ENCODE measurements at regions not wholly inside any gene's neighbourhood (a gene's known extent, or its start where the extent isn't known, plus 50 kb on each side); places are given as distances from the start of the nearest gene placed in this dataset.
A peak's percentile ranks its signal among the peaks of the same experiment; 100 is the strongest.

- CTCF ChIA-PET = no interaction called here
- Histone ChIP-seq H3K4me3 (ENCODE audit: low read depth, low read length) (no peak overlapping the region), H3K27ac (ENCODE audit: low read depth, low read length) (no peak overlapping the region), H3K9me3 (ENCODE audit: control insufficient read depth, insufficient read depth, low read length) (no peaks in the 10 kb centered on the region), H3K27me3 (ENCODE audit: control insufficient read depth, insufficient read depth, low read length) (no peaks in the 10 kb centered on the region)
- no peak for DNase-seq (ENCODE audit: low read depth, low spot score)
- TF ChIP-seq, protein P1, sequence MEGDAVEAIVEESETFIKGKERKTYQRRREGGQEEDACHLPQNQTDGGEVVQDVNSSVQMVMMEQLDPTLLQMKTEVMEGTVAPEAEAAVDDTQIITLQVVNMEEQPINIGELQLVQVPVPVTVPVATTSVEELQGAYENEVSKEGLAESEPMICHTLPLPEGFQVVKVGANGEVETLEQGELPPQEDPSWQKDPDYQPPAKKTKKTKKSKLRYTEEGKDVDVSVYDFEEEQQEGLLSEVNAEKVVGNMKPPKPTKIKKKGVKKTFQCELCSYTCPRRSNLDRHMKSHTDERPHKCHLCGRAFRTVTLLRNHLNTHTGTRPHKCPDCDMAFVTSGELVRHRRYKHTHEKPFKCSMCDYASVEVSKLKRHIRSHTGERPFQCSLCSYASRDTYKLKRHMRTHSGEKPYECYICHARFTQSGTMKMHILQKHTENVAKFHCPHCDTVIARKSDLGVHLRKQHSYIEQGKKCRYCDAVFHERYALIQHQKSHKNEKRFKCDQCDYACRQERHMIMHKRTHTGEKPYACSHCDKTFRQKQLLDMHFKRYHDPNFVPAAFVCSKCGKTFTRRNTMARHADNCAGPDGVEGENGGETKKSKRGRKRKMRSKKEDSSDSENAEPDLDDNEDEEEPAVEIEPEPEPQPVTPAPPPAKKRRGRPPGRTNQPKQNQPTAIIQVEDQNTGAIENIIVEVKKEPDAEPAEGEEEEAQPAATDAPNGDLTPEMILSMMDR (IDR thresholded peaks at IDR 0.05; ENCODE audit: low read depth, low read length) = no peak
- POLR2A ChIA-PET = no interaction called here
Observed at GRCh38 chr11:37109286-37109585, 511.2 kb upstream of the RAG2 start.

GRCh38 chr11:37108436-37109285, 510.6 kb upstream of the RAG2 start:
- Histone ChIP-seq H3K4me3 (ENCODE audit: low read depth, low read length) (no peak overlapping the region), H3K27me3 (ENCODE audit: control insufficient read depth, insufficient read depth, low read length) (no peaks in the 10 kb centered on the region), H3K27ac (ENCODE audit: low read depth, low read length) (no peak overlapping the region), H3K9me3 (ENCODE audit: control insufficient read depth, insufficient read depth, low read length) (no peaks in the 10 kb centered on the region)
- ChIA-PET POLR2A (no interaction called here), CTCF (no interaction called here)
- TF ChIP-seq, protein P1 (IDR thresholded peaks at IDR 0.05; ENCODE audit: low read depth, low read length) = no peak
- no peak for DNase-seq (ENCODE audit: low read depth, low spot score)

GRCh38 chr11:37107831-37108230, 509.8 kb upstream of the RAG2 start:
- DNase-seq (ENCODE audit: low read depth, low spot score) = no peak
- ChIA-PET POLR2A (no interaction called here), CTCF (no interaction called here)
- H3K9me3 ChIP-seq (ENCODE audit: control insufficient read depth, insufficient read depth, low read length) = no peaks in the 10 kb centered on the region
- no peak overlapping the region for H3K27ac ChIP-seq (ENCODE audit: low read depth, low read length)
- no peak overlapping the region for H3K4me3 ChIP-seq (ENCODE audit: low read depth, low read length)
- H3K27me3 ChIP-seq (ENCODE audit: control insufficient read depth, insufficient read depth, low read length) = no peaks in the 10 kb centered on the region
- TF ChIP-seq, protein P1 (IDR thresholded peaks at IDR 0.05; ENCODE audit: low read depth, low read length) = no peak

DNA sequence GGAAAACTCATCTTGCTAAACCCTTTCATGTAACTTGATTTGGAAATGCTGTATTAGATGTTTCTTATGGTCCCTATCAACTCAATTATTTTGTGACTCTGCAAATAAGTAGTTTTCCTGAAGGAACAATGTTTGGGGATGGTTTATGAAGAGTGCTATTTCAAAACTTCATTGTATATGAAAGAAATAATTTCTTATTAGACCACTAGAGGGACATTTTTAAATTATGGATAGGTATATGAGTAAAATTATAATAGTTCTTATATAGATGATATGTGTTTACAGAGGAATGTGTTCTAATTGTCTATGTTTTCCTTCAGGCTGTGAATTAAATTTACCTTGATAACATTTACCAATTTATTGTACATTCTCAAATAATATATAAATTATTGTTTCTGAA, 509.4 kb upstream of the RAG2 start:
- TF ChIP-seq, protein P1 (IDR thresholded peaks at IDR 0.05; ENCODE audit: low read depth, low read length) = 0 out of 2 replicates have a peak, but pooled peaks have one; percentile 15
- ChIA-PET CTCF (no interaction called here), POLR2A (no interaction called here)

GRCh38 chr11:37105427-37105826, 507.4 kb upstream of the RAG2 start:
- TF ChIP-seq, protein P1 (IDR thresholded peaks at IDR 0.05; ENCODE audit: low read depth, low read length) = no peak
- POLR2A ChIA-PET = no interaction called here

More for the DNA sequence above, 509.4 kb upstream of the RAG2 start:
- no peaks in the 10 kb centered on the region for H3K9me3 ChIP-seq (ENCODE audit: control insufficient read depth, insufficient read depth, low read length)
- H3K27ac ChIP-seq (ENCODE audit: low read depth, low read length) = no peak overlapping the region
- H3K27me3 ChIP-seq (ENCODE audit: control insufficient read depth, insufficient read depth, low read length) = no peaks in the 10 kb centered on the region
- H3K4me3 ChIP-seq (ENCODE audit: low read depth, low read length) = no peak overlapping the region
- no peak for DNase-seq (ENCODE audit: low read depth, low spot score)

More at GRCh38 chr11:37105427-37105826, 507.4 kb upstream of the RAG2 start:
- Histone ChIP-seq H3K27me3 (ENCODE audit: control insufficient read depth, insufficient read depth, low read length) (no peaks in the 10 kb centered on the region), H3K9me3 (ENCODE audit: control insufficient read depth, insufficient read depth, low read length) (no peaks in the 10 kb centered on the region), H3K27ac (ENCODE audit: low read depth, low read length) (no peak overlapping the region), H3K4me3 (ENCODE audit: low read depth, low read length) (no peak overlapping the region)
- CTCF ChIA-PET = no interaction called here
- DNase-seq (ENCODE audit: low read depth, low spot score) = no peak
